SU-DHL-6 (cell line): ENCODE measurements at regions not wholly inside any gene's neighbourhood (a gene's known extent, or its start where the extent isn't known, plus 50 kb on each side); places are given as distances from the start of the nearest gene placed in this dataset.
"Not testable (repeated sequence)": the region's sequence is repeated elsewhere in the genome, so short reads cannot be mapped to it uniquely, and the experiment has no call there.

Experiments
- CTCF ChIP-seq: fragments of 200-600 bp; sonication (generic); IDR thresholded peaks from one replicate; pipeline ENCODE4 v1.5.1; 2017; ENCODE audit warnings: antibody characterized with exemption, mild to moderate bottlenecking, low read length, moderate library complexity; ENCODE audit not compliant: insufficient read depth, poor library complexity, severe bottlenecking
- EZH2phosphoT487 ChIP-seq: fragments of 200-600 bp; sonication (generic), shearing (Covaris generic); conservative IDR thresholded peaks from 2 replicates; pipeline ENCODE4 v1.6.1; 2018; ENCODE audit warnings: mild to moderate bottlenecking, antibody characterized with exemption, low read length, moderate library complexity, mixed read lengths

- not testable (repeated sequence) for TF ChIP-seq EZH2phosphoT487, CTCF
Measured at GRCh38 chr6:15907220-15907913, 221.5 kb upstream of the MYLIP start.
